ENCODE measurements at regions not wholly inside any gene's neighbourhood (a gene's known extent, or its start where the extent isn't known, plus 50 kb on each side); places are given as distances from the start of the nearest gene placed in this dataset.

- TF ChIP-seq POLR2A (IDR thresholded peaks at IDR 0.05; ENCODE audit: low read depth, low read length) (no peak), TAF1 (IDR thresholded peaks at IDR 0.05; ENCODE audit: low read depth, low read length) (no peak), POU2F2 (IDR thresholded peaks at IDR 0.05; ENCODE audit: low read depth, low read length) (no peak)
Observed at GRCh38 chr15:55031727-55032126, 165.0 kb downstream of the RSL24D1 start.
